NCI-H2107 treated with DMSO at 0.1 percent for 48 hours (cell line): ENCODE measurements at regions not wholly inside any gene's neighbourhood (a gene's known extent, or its start where the extent isn't known, plus 50 kb on each side); places are given as distances from the start of the nearest gene placed in this dataset.
A peak's percentile ranks its signal among the peaks of the same experiment; 100 is the strongest.

ENCODE experiments used
- DNase-seq: peaks from one replicate; lab custom pipeline; 2025; ENCODE audit not compliant: unreplicated experiment; lab: John Stamatoyannopoulos, UW

DNA sequence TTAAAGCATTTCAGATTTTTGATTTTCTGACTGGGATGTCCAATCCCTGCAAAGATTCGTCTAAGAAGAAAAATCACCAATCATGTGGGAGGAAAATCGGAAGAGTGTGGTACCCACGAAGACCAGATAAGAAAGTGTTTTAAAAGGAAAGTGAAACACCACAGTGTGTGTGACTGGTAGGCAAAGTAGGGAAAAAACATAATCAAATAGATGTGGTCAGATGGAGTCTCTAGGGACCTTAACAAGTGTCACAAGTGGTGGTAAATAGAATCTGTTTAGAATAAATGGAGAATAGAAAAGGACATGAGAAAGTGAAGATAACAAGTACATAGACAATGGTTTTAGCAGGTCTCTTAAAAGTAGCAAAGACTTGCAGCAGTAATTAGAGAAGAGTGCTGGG, 154.6 kb downstream of the SLC30A10 start:
- peak; percentile 76 for DNase-seq

- no peak for DNase-seq
Observed at GRCh38 chr1:219773110-219773509, 155.2 kb downstream of the SLC30A10 start.

- DNase-seq, result no peak
Observed at GRCh38 chr1:219772265-219773036, 155.9 kb downstream of the SLC30A10 start.

GRCh38 chr1:219771080-219771479, 157.3 kb downstream of the SLC30A10 start:
- no peak for DNase-seq

- no peak for DNase-seq
Observed at GRCh38 chr1:219763321-219763720, 150.4 kb upstream of the ZC3H11B start.

- DNase-seq, result no peak
Observed at GRCh38 chr1:219761208-219761860, 148.4 kb upstream of the ZC3H11B start.

DNA sequence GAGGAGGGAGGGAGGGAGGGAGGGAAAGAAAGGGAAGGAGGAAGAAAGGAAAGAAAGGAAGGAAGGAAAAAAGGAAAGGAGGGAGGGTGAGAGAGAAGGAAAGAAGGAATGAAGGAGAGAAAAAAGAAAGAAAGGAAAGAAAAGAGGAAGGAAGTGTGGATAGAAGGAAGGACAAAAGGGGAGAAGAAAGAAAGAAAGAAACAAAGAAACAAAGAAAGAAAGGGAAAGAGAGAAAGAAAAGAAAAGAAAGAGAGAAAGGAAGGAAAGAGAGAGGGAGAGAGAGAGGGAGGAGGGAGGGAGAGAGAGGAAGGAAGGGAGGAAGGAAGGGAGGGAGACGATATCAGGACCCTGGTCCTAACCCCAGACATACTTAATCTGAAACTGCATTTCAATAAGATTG, 146.2 kb upstream of the ZC3H11B start:
- DNase-seq, result no peak

DNA sequence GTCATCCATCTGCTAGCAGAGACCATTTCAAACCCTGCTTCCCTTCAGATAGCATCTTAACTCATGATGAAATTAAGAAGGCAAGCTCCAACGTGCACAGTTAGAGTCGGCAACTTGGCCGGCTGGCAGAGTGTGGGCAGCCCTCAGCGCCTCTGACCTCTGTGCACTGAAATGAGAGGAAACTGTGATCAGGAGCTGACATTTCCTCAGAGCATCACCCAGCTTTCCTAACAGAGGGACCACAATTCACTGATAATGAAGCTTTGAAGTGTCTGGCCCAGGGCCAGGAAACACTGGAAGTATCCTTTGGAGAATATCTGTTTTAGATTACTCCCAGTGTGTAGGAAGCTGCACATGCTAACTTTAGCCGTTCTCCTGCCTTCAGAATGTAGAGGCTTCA, 145.0 kb upstream of the ZC3H11B start:
- DNase-seq, result no peak

- DNase-seq, result no peak
Observed at GRCh38 chr1:219755234-219755633, 142.3 kb upstream of the ZC3H11B start.

DNA sequence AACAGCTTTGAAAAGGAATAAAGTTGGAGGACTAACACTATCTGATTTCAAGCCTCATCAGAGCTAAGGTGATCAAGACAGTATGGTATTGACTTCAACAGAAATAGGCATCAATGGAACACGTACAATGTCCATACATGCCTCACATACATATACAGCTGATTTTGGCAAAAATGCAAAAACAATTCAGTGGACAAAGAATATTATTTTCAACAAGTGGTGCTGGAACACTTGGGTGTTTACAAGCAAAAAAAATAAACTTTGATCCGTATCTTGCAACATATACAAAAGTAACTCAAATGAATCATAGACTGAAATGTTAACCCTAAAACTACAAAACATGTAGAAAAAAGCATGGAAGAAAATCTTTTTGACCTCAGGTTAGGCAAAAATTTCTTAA, 141.9 kb upstream of the ZC3H11B start:
- no peak for DNase-seq

DNA sequence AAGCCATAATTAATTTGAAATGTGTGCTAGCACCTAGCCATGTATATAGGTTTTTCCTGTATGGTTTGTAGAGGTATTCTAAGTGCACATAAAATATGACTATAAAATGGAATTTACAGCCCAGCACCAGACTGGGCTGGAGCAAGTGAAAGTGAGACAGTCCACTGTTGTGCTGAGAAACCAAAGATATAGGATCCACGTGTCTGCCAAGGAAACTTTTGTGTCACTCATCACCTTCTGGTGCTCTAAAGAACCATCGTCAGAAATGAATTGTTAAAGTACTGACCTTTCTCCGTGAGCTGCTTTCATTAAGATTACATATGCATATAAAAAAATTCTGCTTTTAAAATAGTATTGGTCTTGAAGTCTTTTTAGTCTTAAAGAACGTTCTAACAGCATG, 141.0 kb upstream of the ZC3H11B start:
- no peak for DNase-seq

DNA sequence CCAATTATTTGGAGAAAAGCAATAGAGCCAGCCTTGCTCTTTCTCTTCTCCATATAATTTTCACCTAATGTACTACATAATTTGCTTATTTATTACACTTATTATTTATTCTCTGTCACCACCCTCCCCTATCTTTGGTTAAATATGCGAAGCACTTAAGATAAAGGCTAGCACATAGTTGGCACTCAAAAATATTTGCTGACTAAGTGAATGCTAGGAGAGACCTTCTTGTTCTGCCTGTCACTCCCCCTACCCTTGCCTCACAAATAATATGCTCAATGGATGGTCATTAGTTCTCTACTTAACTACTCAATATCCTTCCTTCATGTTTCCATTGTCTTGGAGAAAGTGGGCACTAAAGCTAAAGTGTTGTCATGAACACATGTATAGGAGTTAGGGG, 139.7 kb upstream of the ZC3H11B start:
- DNase-seq, result no peak

GRCh38 chr1:219751870-219752507, 139.1 kb upstream of the ZC3H11B start:
- DNase-seq, result no peak

DNA sequence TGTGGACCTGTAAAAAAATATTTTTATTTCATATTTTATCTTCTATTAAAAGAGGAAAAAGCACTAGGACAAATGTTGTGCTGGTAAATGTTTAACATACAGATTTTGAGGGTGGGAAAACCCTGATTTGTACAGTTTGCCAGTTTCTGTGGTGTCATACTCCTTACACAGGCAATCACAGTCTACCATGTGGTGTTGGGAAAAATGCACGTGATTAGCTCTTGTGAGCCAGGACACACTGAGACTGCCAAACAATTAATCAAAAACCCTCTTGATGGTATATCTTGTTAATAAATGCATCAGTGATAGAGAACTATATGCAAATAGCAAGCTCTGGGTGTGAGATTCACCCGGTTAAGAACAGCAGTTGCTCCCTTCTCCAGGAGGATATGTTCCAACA, 136.5 kb upstream of the ZC3H11B start:
- DNase-seq, result no peak

DNA sequence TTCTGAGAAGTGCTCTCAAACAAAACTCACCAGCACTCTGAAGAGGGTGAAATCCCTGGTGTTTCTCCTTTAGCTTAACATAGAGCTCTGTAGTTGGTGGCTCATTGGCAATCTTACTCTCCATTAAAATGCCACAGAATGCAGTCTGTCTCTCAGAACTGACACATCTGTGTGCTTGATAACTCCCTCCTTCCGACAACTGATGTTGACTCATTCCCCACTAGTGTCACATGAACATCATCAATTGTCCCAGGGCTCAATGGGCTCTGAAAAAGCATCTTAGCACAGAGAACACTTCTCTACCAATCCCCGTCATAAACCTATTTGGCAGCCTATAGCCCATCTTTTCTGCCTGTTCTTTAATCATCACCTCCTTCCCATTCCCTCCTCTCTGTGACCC, 133.2 kb upstream of the ZC3H11B start:
- DNase-seq, result no peak

- no peak for DNase-seq
Observed at GRCh38 chr1:219744652-219745469, 132.0 kb upstream of the ZC3H11B start.

DNA sequence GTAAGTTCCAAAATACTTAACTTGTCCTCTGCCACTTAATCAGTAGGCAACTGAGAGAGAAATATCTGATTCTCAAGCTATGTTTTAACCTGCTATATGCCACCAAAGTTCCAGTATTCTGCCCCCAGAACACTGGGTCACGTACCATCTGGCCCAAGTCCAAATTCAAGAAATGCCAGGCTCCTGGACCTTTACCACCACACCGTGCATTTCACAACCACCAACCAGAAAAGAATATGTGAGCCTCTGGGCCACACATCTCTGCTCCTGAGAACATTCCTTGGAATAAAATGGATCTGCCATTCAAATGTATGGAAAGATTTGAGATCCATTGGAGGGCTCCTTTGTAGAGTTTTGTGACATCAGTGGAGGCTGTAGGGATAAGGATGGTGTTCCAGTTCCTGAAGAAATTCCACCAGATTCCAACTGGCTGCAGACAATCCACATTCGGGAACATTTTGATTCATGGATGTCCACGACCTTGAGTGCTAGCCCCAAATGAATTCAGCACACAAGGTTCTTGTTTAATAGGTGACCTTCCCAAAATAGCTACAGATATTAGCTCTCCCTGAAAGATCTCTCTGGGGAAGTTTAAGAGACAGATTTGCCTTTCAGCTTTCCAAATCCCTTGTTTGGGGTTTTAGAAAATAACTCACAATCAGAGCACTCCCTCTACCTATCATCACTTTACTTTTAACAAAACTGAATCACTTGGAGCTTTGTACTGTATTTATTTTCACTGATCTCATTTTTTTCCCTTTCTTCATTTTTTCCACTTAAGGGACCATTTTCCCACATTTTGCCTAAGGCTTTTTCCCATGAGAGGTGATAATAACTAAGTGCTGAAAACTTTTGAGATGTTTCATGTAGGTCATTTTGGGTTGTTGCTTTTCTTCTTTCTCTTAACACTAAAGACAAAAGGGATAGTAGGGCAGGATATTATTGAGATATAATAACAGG, 128.4 kb upstream of the ZC3H11B start:
- DNase-seq, result no peak

GRCh38 chr1:219733511-219734174, 120.7 kb upstream of the ZC3H11B start:
- DNase-seq, result no peak

DNA sequence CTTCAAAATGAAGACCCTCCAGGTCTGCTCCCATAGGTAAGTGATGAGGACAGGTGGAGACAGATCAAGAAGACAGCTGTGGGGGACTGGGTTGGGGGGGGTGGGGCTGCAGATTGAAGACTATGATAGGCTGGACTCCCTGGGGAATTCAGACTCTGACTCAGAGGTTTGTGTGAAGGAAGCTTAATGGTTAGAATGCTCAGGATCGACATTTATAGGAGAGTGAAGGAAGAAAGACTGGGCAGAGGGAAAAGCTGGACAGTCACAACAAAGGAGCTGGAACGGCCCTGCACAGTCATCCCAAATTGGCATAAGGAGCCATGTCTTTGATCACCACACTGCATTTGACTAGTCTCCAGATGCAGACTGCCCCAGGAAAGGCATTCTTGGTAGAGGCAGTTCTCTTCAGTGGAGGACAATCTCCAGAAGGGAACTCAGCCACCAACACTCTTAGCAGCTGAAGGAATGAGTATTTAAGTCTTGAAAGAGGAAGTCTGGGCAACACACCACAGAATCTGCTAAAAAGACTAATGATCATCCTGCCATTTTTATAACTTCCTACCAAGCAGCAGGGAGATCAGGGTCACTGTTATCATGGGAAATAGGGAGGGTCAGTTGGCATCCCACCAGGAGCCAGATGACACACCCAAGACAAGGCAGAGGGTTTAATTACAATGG, 120.0 kb upstream of the ZC3H11B start:
- DNase-seq, result no peak
